IMR-90 (cell line): ENCODE measurements at regions not wholly inside any gene's neighbourhood (a gene's known extent, or its start where the extent isn't known, plus 50 kb on each side); places are given as distances from the start of the nearest gene placed in this dataset.

Experiments
- ATAC-seq: fragments of 200-7000 bp; cut with Tn5 transposase; 2 replicates; pipeline ENCODE4 v1.9.1; 2020; ENCODE audit warnings: low read depth, mild to moderate bottlenecking, moderate library complexity
- BruUV-seq: library from RNA; stranded (reverse); fragments of 400-500 nt; replicated peaks from 2 replicates; lab custom pipeline; 2021; lab: Mats Ljungman, UMichigan
- CTCF ChIA-PET: fragments of 300-600 bp; formaldehyde crosslinking; extraction: SDS; loops from one replicate; lab custom pipeline; 2021; ENCODE audit warnings: antibody characterized with exemption; lab: Yijun Ruan, JAX
- POLR2A ChIA-PET: fragments of 300-600 bp; sonication (Branson Sonifier 250); formaldehyde crosslinking; loops from one replicate; lab custom pipeline; 2022; ENCODE audit warnings: antibody characterized with exemption; ENCODE audit not compliant: unreplicated experiment; lab: Charles Lee
- DNase-seq: peaks from one replicate; pipeline ENCODE4 v3.0.0; 2013
- H2AFZ ChIP-seq: replicated peaks from 2 replicates; pipeline ENCODE3; 2013; ENCODE audit warnings: low read length, mild to moderate bottlenecking; ENCODE audit not compliant: poor library complexity
- H2AK5ac ChIP-seq: 2 replicates; pipeline ENCODE4 v1.6.1; 2013; ENCODE audit warnings: low read depth, low read length, inconsistent platforms
- H2AK9ac ChIP-seq: replicated peaks from 2 replicates; pipeline ENCODE3; 2013; ENCODE audit warnings: mild to moderate bottlenecking, low read depth, low read length, moderate library complexity; ENCODE audit not compliant: poor library complexity
- H2BK120ac ChIP-seq: 2 replicates; pipeline ENCODE4 v1.6.1; 2013; ENCODE audit warnings: low read depth, low read length, inconsistent platforms
- H2BK15ac ChIP-seq: 3 replicates; pipeline ENCODE4 v1.6.1; 2013; ENCODE audit warnings: low read depth, low read length, inconsistent platforms
- H2BK20ac ChIP-seq: 2 replicates; pipeline ENCODE4 v1.6.1; 2013; ENCODE audit warnings: low read depth, mild to moderate bottlenecking, inconsistent platforms, low read length, moderate library complexity
- H2BK5ac ChIP-seq: 2 replicates; pipeline ENCODE4 v1.6.1; 2013; ENCODE audit warnings: mild to moderate bottlenecking, low read depth, low read length, inconsistent platforms; ENCODE audit not compliant: poor library complexity, severe bottlenecking
- H3K14ac ChIP-seq: replicated peaks from 2 replicates; pipeline ENCODE4 v1.6.1; 2013; ENCODE audit warnings: low read depth, low read length, inconsistent platforms
- H3K18ac ChIP-seq: 2 replicates; pipeline ENCODE4 v1.6.1; 2013; ENCODE audit warnings: low read depth, low read length, control low read depth
- H3K23ac ChIP-seq: 2 replicates; pipeline ENCODE4 v1.6.1; 2013; ENCODE audit warnings: low read depth, low read length, inconsistent platforms
- H3K27ac ChIP-seq: 2 replicates; pipeline ENCODE4 v1.5.1; 2013; ENCODE audit warnings: mild to moderate bottlenecking, control low read depth, low read length; ENCODE audit not compliant: insufficient read depth
- H3K27me3 ChIP-seq: 2 replicates; pipeline ENCODE4 v1.6.1; 2013; ENCODE audit warnings: low read length; ENCODE audit not compliant: control insufficient read depth, insufficient read depth
- H3K36me3 ChIP-seq: 2 replicates; pipeline ENCODE4 v1.6.1; 2013; ENCODE audit warnings: low read length, mixed read lengths; ENCODE audit not compliant: control insufficient read depth, insufficient read depth
- H3K4ac ChIP-seq: 2 replicates; pipeline ENCODE4 v1.6.1; 2013; ENCODE audit warnings: low read depth, low read length, inconsistent platforms
- H3K4me1 ChIP-seq: 2 replicates; pipeline ENCODE4 v1.6.1; 2013; ENCODE audit warnings: low read length, mixed read lengths; ENCODE audit not compliant: control insufficient read depth, insufficient read depth
- H3K4me2 ChIP-seq: 2 replicates; pipeline ENCODE4 v1.6.1; 2013; ENCODE audit warnings: low read depth, mild to moderate bottlenecking, control low read depth, low read length, moderate library complexity
- H3K4me3 ChIP-seq: 2 replicates; pipeline ENCODE4 v1.5.1; 2013; ENCODE audit warnings: low read depth, mild to moderate bottlenecking, control low read depth, low read length, moderate library complexity; ENCODE audit not compliant: insufficient read depth
- H3K56ac ChIP-seq: 2 replicates; pipeline ENCODE4 v1.6.1; 2013; ENCODE audit warnings: low read length, inconsistent platforms; ENCODE audit not compliant: insufficient read depth; ENCODE audit errors: extremely low read depth
- H3K79me1 ChIP-seq, 2 experiments: 2 replicates each; pipeline ENCODE4 v1.6.1; 2013; ENCODE audit warnings: low read length in 2 of 2, inconsistent platforms in 1 of 2, low read depth in 1 of 2
- H3K9ac ChIP-seq: 2 replicates; pipeline ENCODE4 v1.6.1; 2013; ENCODE audit warnings: low read depth, low read length, control low read depth
- H3K9me1 ChIP-seq: 2 replicates; pipeline ENCODE4 v1.6.1; 2013; ENCODE audit warnings: low read length, inconsistent platforms; ENCODE audit not compliant: insufficient read depth
- H3K9me3 ChIP-seq: 2 replicates; pipeline ENCODE4 v1.6.1; 2013; ENCODE audit warnings: low read length; ENCODE audit not compliant: control insufficient read depth, insufficient read depth
- H4K20me1 ChIP-seq: 2 replicates; pipeline ENCODE4 v1.6.1; 2013; ENCODE audit warnings: low read length, inconsistent platforms; ENCODE audit not compliant: insufficient read depth
- H4K5ac ChIP-seq: 2 replicates; pipeline ENCODE4 v1.6.1; 2013; ENCODE audit warnings: mild to moderate bottlenecking, low read depth, low read length, control low read depth
- H4K8ac ChIP-seq, 2 experiments: 2 replicates each; pipeline ENCODE4 v1.6.1; 2013; ENCODE audit warnings: low read depth in 2 of 2, low read length in 2 of 2, control low read depth in 1 of 2, inconsistent platforms in 1 of 2
- H4K91ac ChIP-seq: 2 replicates; pipeline ENCODE4 v1.6.1; 2013; ENCODE audit warnings: low read depth, low read length, inconsistent platforms; ENCODE audit not compliant: insufficient read depth
- BHLHE40 ChIP-seq: fragments of 150-350 bp; IDR thresholded peaks from 2 replicates; pipeline ENCODE4 v1.6.1; 2016; ENCODE audit warnings: mild to moderate bottlenecking, low read depth, low read length
- FOS ChIP-seq: fragments of 150-350 bp; IDR thresholded peaks from 2 replicates; pipeline ENCODE4 v1.6.1; 2016; ENCODE audit warnings: low read depth, low read length
- MAZ ChIP-seq: IDR thresholded peaks from 2 replicates; pipeline ENCODE4 v1.6.1; 2012; ENCODE audit warnings: low read depth, mild to moderate bottlenecking, low read length, improper control_type of control experiment, moderate library complexity, borderline replicate concordance
- MXI1 ChIP-seq: IDR thresholded peaks from 2 replicates; pipeline ENCODE4 v1.6.1; 2012; ENCODE audit warnings: low read depth, mild to moderate bottlenecking, low read length, moderate library complexity, borderline replicate concordance
- RCOR1 ChIP-seq: IDR thresholded peaks from 2 replicates; pipeline ENCODE4 v1.6.1; 2012; ENCODE audit warnings: mild to moderate bottlenecking, low read length, improper control_type of control experiment; ENCODE audit not compliant: insufficient replicate concordance
- SMC3 ChIP-seq: fragments of 150-350 bp; IDR thresholded peaks from 2 replicates; pipeline ENCODE4 v1.6.1; 2016; ENCODE audit warnings: low read depth, mild to moderate bottlenecking, antibody characterized with exemption, low read length, moderate library complexity
- WGBS, 2 experiments: methylation state at CpG; one replicate each; pipeline versions ENCODE4 v1.1.5 to v1.1.7; 2013; ENCODE audit warnings: missing lambda C conversion rate in 2 of 2; ENCODE audit not compliant: insufficient read length in 1 of 2; ENCODE audit errors: extremely low coverage in 2 of 2; 5-methylcytosine and 5-hydroxymethylcytosine counted together
- dilution Hi-C: fragments of 300-500 bp; cut with HindIII; formaldehyde crosslinking; loops from one replicate; pipeline ENCODE4 v1.14.3; 2018; ENCODE audit warnings: low sequenced_read_pairs; ENCODE audit not compliant: unreplicated experiment
- in situ Hi-C: fragments of 300-500 bp; cut with MboI; formaldehyde crosslinking; loops from 3 replicates; pipeline ENCODE4 v1.14.3; 2019; ENCODE audit warnings: low sequenced_read_pairs, inconsistent platforms, mixed read lengths
- intact Hi-C: fragments of 100-400 bp; cut with micrococcal nuclease; formaldehyde crosslinking; loops from 2 replicates; pipeline ENCODE4 v1.10.0; 2022

GRCh38 chr2:153028626-153029025 lies 310.2 kb downstream of the ARL6IP6 start:
- intact Hi-C loops, result no loop called here
- dilution Hi-C loops, result no loop called here
- no CpG with 5 or more reads among the region's 2 CpGs for WGBS, 2 experiments

More at GRCh38 chr2:153028626-153029025, 310.2 kb downstream of the ARL6IP6 start:
- Histone ChIP-seq H2BK5ac (no peak overlapping the region), H3K9me1 (no peaks in the 10 kb centered on the region), H3K14ac (no peak overlapping the region), H3K27ac (no peak overlapping the region), H3K9ac (no peak overlapping the region), H2AK5ac (no peak overlapping the region), H4K5ac (no peak overlapping the region), H3K79me1 (no peaks in the 10 kb centered on the region), H2BK15ac (no peak overlapping the region), H3K23ac (no peak overlapping the region), H4K91ac (no peak overlapping the region), H4K20me1 (no peaks in the 10 kb centered on the region), H3K36me3 (no peaks in the 10 kb centered on the region), H3K18ac (no peak overlapping the region), H3K4me1 (no peaks in the 10 kb centered on the region), H3K56ac (no peak overlapping the region), H3K4ac (no peak overlapping the region), H3K4me2 (no peak overlapping the region), H3K27me3 (no peaks in the 10 kb centered on the region), H2AK9ac (no peak overlapping the region), H2AFZ (no peak overlapping the region), H2BK20ac (no peak overlapping the region), H2BK120ac (no peak overlapping the region), H3K9me3 (peaks cover 7% of the 10 kb centered on the region), H3K4me3 (no peak overlapping the region), H4K8ac (no peak overlapping the region)
- ATAC-seq (no peak), DNase-seq (no peak)
- in situ Hi-C loops, result no loop called here
- ChIA-PET POLR2A (no interaction called here), CTCF (no interaction called here)
- no TSS peak for BruUV-seq
- no peak for TF ChIP-seq MXI1
- no peak for TF ChIP-seq RCOR1
- no peak for TF ChIP-seq BHLHE40
- TF ChIP-seq FOS, result no peak
- TF ChIP-seq MAZ, result no peak
- TF ChIP-seq SMC3, result no peak
